ENCODE measurements at regions not wholly inside any gene's neighbourhood (a gene's known extent, or its start where the extent isn't known, plus 50 kb on each side); places are given as distances from the start of the nearest gene placed in this dataset.

DNA sequence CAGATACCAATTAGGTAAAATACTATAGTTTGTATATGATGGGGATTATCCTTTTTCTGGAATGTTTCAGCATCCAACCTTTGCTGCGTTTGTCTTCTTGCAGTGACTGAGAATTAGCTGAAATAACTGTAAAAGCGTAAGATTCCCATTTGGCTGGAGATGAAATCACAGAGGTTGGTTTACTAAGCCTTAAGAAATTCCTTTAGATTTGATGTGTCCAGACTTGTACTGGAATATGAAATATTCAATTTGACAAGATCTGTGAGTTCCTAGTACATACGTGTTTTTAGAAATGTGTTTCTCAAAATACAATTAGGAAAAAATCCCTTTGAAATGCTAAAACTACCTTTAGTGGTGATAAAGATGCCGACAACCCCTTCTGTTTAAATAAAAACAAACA lies 286.0 kb upstream of the DMRT1 start:
- CTCF ChIA-PET: no interaction called here
- H3K4me1 Mint-ChIP-seq (ENCODE audit: low read depth): peaks cover 13% of the 10 kb centered on the region
- POLR2A ChIA-PET: no interaction called here

DNA sequence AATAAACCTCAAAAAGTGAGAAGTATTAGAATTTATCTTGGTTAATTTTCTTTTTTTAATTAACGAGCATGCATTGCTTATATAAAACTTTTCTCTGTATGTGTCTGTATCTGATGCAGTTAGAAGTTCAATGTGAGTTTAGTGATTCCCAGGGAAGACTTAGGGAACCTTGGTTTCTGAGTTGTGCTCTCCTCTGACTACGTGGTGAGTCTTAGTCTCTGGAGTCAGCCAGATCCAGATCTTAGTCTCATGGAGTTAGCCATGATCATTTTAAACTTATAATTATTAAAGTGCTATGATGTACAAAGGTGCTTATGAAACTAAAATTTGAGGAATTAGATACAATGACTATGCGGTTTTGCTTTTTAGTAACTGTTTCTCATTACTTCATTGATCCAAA lies 285.3 kb upstream of the DMRT1 start:
- Mint-ChIP-seq H3K4me3 (no peak overlapping the region), H3K27me3 (peaks cover 11% of the 10 kb centered on the region), H3K4me1 (ENCODE audit: low read depth) (peaks cover 13% of the 10 kb centered on the region), H3K9me3 (no peaks in the 10 kb centered on the region), H3K27ac (no peak overlapping the region), H3K36me3 (ENCODE audit: low read depth) (no peaks in the 10 kb centered on the region)
- Histone ChIP-seq H3K9me3 (ENCODE audit: control insufficient read depth in 1 of 2, insufficient read depth in 1 of 2, low read length in 2 of 2) (no peaks in the 10 kb centered on the region), H3K27ac (ENCODE audit: low read depth in 1 of 2, low read length in 2 of 2) (no peak overlapping the region), H3K4me3 (ENCODE audit: low read length) (no peak overlapping the region), H3K27me3 (ENCODE audit: control insufficient read depth in 1 of 2, insufficient read depth in 2 of 2, low read length in 2 of 2) (peaks cover 0 to 3% of the 10 kb centered on the region in 2 experiments), H3K4me1 (ENCODE audit: insufficient read depth, low read length) (no peaks in the 10 kb centered on the region), H3K36me3 (ENCODE audit: insufficient read depth, low read length) (peaks cover 3% of the 10 kb centered on the region)
- TF ChIP-seq CTCF (IDR thresholded peaks at IDR 0.05): no peak
- DNase-seq (no peak), ATAC-seq (ENCODE audit: poor library complexity) (no peak)
- CTCF ChIA-PET: no interaction called here
- POLR2A ChIA-PET: no interaction called here
- intact Hi-C loops (cut with DNase I, micrococcal nuclease): no loop called here

More for the DNA sequence above, 286.0 kb upstream of the DMRT1 start:
- no peak for ATAC-seq (ENCODE audit: poor library complexity)
- TF ChIP-seq CTCF (IDR thresholded peaks at IDR 0.05): no peak
- no peak overlapping the region for H3K27ac ChIP-seq (ENCODE audit: low read depth in 1 of 2, low read length in 2 of 2)
- no peak for DNase-seq
- no peak overlapping the region for H3K4me3 ChIP-seq (ENCODE audit: low read length)
- H3K9me3 ChIP-seq (ENCODE audit: control insufficient read depth in 1 of 2, insufficient read depth in 1 of 2, low read length in 2 of 2): no peaks in the 10 kb centered on the region
- H3K36me3 Mint-ChIP-seq (ENCODE audit: low read depth): no peaks in the 10 kb centered on the region
- H3K9me3 Mint-ChIP-seq: no peaks in the 10 kb centered on the region
- H3K36me3 ChIP-seq (ENCODE audit: insufficient read depth, low read length): peaks cover 3% of the 10 kb centered on the region
- H3K27me3 ChIP-seq (ENCODE audit: control insufficient read depth in 1 of 2, insufficient read depth in 2 of 2, low read length in 2 of 2): peaks cover 0 to 3% of the 10 kb centered on the region in 2 experiments
- intact Hi-C loops (cut with DNase I, micrococcal nuclease): no loop called here
- peaks cover 11% of the 10 kb centered on the region for H3K27me3 Mint-ChIP-seq
- H3K4me1 ChIP-seq (ENCODE audit: insufficient read depth, low read length): no peaks in the 10 kb centered on the region
- H3K4me3 Mint-ChIP-seq: no peak overlapping the region
- H3K27ac Mint-ChIP-seq: no peak overlapping the region

- H3K27ac ChIP-seq (ENCODE audit: low read depth in 1 of 2, low read length in 2 of 2): no peak overlapping the region
- ChIA-PET CTCF (no interaction called here), POLR2A (no interaction called here)
- Mint-ChIP-seq H3K4me1 (ENCODE audit: low read depth) (peaks cover 13% of the 10 kb centered on the region), H3K9me3 (no peaks in the 10 kb centered on the region), H3K27ac (no peak overlapping the region), H3K27me3 (peaks cover 11% of the 10 kb centered on the region), H3K36me3 (ENCODE audit: low read depth) (no peaks in the 10 kb centered on the region), H3K4me3 (no peak overlapping the region)
- no peaks in the 10 kb centered on the region for H3K4me1 ChIP-seq (ENCODE audit: insufficient read depth, low read length)
- no peaks in the 10 kb centered on the region for H3K9me3 ChIP-seq (ENCODE audit: control insufficient read depth in 1 of 2, insufficient read depth in 1 of 2, low read length in 2 of 2)
- intact Hi-C loops (cut with DNase I, micrococcal nuclease): no loop called here
- TF ChIP-seq CTCF (IDR thresholded peaks at IDR 0.05): no peak
- DNase-seq: no peak
- H3K36me3 ChIP-seq (ENCODE audit: insufficient read depth, low read length): peaks cover 3% of the 10 kb centered on the region
- no peak for ATAC-seq (ENCODE audit: poor library complexity)
- H3K27me3 ChIP-seq (ENCODE audit: control insufficient read depth in 1 of 2, insufficient read depth in 2 of 2, low read length in 2 of 2): peaks cover 0 to 3% of the 10 kb centered on the region in 2 experiments
- H3K4me3 ChIP-seq (ENCODE audit: low read length): no peak overlapping the region
Measured at GRCh38 chr9:556675-557074, 284.8 kb upstream of the DMRT1 start.
